Activated CD4-positive, CD25-positive, alpha-beta regulatory T cell treated with anti-CD3 and anti-CD28 coated beads, Interleukin-2, amount 50 U/mL, for 16 hours (primary cell): ENCODE measurements at regions not wholly inside any gene's neighbourhood (a gene's known extent, or its start where the extent isn't known, plus 50 kb on each side); places are given as distances from the start of the nearest gene placed in this dataset.
"Not testable (repeated sequence)": the region's sequence is repeated elsewhere in the genome, so short reads cannot be mapped to it uniquely, and the experiment has no call there.

Source experiments
- DNase-seq: peaks from one replicate; pipeline ENCODE4 v3.0.0-alpha.2; 2020; ENCODE audit warnings: low read depth, low spot score

- no peak for DNase-seq
Measured at GRCh38 chr4:55028196-55028595, 97.2 kb downstream of the KDR start.

- no peak for DNase-seq
Measured at GRCh38 chr4:55027596-55027995, 97.8 kb downstream of the KDR start.

- not testable (repeated sequence) for DNase-seq
Measured at GRCh38 chr4:55025456-55025855, 99.9 kb downstream of the KDR start.

GRCh38 chr4:55023030-55023429, 102.4 kb downstream of the KDR start:
- DNase-seq: no peak

- DNase-seq: no peak
Measured at GRCh38 chr4:55021214-55021613, 104.2 kb downstream of the KDR start.

GRCh38 chr4:55020131-55020530, 105.3 kb downstream of the KDR start:
- no peak for DNase-seq

- no peak for DNase-seq
Measured at GRCh38 chr4:55018978-55019377, 106.4 kb downstream of the KDR start.

- DNase-seq: no peak
Measured at GRCh38 chr4:55018521-55018920, 106.9 kb downstream of the KDR start.

GRCh38 chr4:55017406-55017805, 108.0 kb downstream of the KDR start:
- DNase-seq: no peak

GRCh38 chr4:55016131-55016530, 109.3 kb downstream of the KDR start:
- DNase-seq: no peak

GRCh38 chr4:55014876-55015275, 110.5 kb downstream of the KDR start:
- no peak for DNase-seq

GRCh38 chr4:55013431-55013955, 111.9 kb downstream of the KDR start:
- DNase-seq: no peak

- DNase-seq: no peak
Measured at GRCh38 chr4:55012363-55013230, 112.8 kb downstream of the KDR start.

- no peak for DNase-seq
Measured at GRCh38 chr4:55011761-55012160, 113.6 kb downstream of the KDR start.

- no peak for DNase-seq
Measured at GRCh38 chr4:55010550-55010949, 114.8 kb downstream of the KDR start.

- DNase-seq: no peak
Measured at GRCh38 chr4:55008166-55009056, 117.0 kb downstream of the KDR start.

- no peak for DNase-seq
Measured at GRCh38 chr4:55005910-55006309, 119.5 kb downstream of the KDR start.

GRCh38 chr4:55004831-55005230, 120.6 kb downstream of the KDR start:
- no peak for DNase-seq

- no peak for DNase-seq
Measured at GRCh38 chr4:55002431-55002830, 123.0 kb downstream of the KDR start.

GRCh38 chr4:55001538-55001937, 123.9 kb downstream of the KDR start:
- no peak for DNase-seq

- DNase-seq: no peak
Measured at GRCh38 chr4:54999003-54999402, 126.4 kb downstream of the KDR start.

GRCh38 chr4:54993473-54994026, 131.8 kb downstream of the KDR start:
- DNase-seq: not testable (repeated sequence)
